Medulla oblongata (tissue), 1 donor: ENCODE measurements at regions not wholly inside any gene's neighbourhood (a gene's known extent, or its start where the extent isn't known, plus 50 kb on each side); places are given as distances from the start of the nearest gene placed in this dataset.

Experiments used
- DNase-seq: peaks from one replicate; pipeline ENCODE4 v3.0.0-alpha.2; 2015; ENCODE audit errors: extremely low spot score

GRCh38 chr12:75725521-75726111 is 214.2 kb upstream of the KRR1 start:
- peak; percentile 15 for DNase-seq

- peak; percentile 32 for DNase-seq
Measured at GRCh38 chr12:75724928-75725312, 213.5 kb upstream of the KRR1 start.

- DNase-seq = no peak
Measured at GRCh38 chr12:75724307-75724927, 213.0 kb upstream of the KRR1 start.

- DNase-seq = peak; percentile 95
Measured at GRCh38 chr12:75722714-75723200, 211.3 kb upstream of the KRR1 start.

DNA sequence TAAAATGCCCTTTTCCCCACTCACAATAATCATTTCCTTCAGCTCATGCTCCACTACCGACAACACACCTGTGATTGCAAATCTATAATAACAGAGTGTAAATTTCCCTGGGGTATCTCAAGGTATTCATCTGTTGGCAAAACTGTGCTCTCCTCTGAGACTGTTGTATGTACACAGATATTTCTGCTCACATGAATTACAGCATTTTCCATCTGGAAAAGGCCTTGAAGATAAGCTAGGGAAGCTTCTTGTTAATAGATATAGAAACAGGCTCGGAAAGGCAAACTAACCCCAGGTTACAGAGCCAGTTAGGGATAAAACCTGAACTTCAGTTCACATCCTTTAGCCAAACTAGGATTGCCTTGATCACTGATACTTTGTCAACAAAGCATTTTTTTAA is 210.4 kb upstream of the KRR1 start:
- DNase-seq = peak; percentile 16

DNA sequence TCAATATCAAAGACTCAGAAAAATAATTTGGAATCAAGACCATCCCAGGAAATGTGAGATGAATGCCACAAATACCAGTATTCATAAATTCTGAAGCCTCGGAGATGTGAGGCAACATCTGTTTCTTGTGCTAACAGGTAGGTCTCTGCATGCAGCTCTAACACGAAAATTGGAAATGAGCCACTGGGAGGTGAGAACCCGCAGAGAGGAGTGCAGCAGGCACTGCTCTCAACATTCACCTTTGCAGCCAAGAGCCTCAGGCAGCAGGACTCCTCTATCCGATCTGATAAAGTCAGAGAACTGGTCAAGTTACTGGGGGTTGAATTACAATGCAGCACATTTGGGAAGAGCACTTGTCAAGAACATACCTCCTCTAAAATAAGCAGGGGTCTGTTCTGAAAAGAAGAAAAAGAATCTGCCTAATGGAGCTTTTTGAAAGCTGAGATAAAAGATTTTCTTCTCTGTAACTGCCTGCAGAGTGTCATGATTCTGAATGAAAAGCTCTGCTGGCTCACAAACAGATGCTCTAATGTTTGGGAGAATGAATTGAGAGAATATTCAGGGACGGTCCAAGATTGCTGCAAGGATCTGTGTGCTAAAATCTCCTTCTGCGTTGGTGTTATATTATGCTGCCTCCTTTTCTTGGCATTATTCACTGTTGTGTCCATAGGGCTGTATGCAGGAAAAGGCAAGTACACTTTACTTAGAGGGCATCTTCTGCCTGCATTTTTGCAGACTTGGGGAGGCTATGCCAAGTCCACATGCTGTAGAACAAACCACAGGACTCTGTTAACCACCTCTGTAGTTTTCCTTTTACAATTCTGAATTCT is 209.6 kb upstream of the KRR1 start:
- DNase-seq = peak; percentile 59

DNA sequence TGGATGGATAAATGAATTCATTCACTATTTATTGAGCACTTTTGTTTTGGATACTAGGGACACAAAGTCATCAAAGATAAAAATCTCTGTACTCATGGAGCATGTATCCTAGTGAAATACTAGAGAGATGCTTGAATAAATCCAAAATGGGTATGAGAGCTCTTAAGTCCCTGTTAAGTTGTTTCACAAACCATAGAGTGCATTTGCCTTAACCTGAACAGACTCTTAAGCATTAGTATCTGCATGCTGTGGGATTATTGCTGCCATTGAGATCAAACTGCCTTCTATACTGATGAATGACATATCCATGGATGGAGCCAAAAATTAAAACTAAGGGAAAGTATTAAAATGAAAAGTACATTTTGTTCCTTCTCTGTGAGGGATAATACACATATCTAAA is 206.5 kb upstream of the KRR1 start:
- DNase-seq = no peak

- no peak for DNase-seq
Measured at GRCh38 chr12:75716291-75717025, 205.0 kb upstream of the KRR1 start.

DNA sequence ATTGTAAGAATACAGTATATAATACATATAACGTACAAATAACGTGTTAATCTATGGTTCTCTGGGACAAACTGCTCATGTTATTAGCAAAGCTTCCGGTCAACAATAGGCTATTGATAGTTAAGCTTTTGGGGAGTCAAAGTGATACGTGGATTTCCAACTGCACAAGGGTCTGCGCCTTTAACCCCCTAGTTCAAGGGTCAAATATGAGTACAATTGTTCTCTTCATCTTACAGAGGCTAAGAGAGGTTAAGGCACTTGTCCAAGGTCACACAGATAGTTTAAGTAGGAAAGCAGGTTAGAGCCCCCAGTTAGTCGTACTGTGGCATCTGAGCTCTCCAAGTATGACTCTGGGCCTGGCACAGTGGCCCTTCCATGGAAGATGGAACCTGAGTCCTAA is 204.3 kb upstream of the KRR1 start:
- no peak for DNase-seq

GRCh38 chr12:75715323-75715644 is 203.9 kb upstream of the KRR1 start:
- DNase-seq = no peak

GRCh38 chr12:75714462-75715322 is 203.3 kb upstream of the KRR1 start:
- no peak for DNase-seq

DNA sequence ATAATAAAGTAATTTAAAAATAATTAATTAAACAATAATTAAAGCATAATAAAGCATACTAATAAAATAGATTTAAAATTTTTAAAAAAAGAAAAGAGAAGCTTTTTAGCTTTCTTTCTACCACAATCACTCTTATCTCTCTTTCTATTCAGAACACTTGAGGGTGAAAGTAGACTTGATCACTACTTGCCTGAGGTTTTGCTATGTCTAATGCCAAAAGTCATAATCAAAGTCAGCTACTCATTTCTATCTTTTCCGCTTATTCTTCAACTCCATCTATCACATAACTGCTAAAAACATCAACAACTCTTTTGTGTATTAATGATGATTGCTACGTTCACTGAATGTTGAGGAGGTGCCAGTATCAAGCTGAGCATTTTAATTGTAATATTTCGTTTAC is 202.0 kb upstream of the KRR1 start:
- no peak for DNase-seq

- DNase-seq = no peak
Measured at GRCh38 chr12:75712223-75712622, 200.8 kb upstream of the KRR1 start.

GRCh38 chr12:75711271-75711670 is 199.9 kb upstream of the KRR1 start:
- no peak for DNase-seq

GRCh38 chr12:75710361-75711069 is 199.1 kb upstream of the KRR1 start:
- DNase-seq = no peak

DNA sequence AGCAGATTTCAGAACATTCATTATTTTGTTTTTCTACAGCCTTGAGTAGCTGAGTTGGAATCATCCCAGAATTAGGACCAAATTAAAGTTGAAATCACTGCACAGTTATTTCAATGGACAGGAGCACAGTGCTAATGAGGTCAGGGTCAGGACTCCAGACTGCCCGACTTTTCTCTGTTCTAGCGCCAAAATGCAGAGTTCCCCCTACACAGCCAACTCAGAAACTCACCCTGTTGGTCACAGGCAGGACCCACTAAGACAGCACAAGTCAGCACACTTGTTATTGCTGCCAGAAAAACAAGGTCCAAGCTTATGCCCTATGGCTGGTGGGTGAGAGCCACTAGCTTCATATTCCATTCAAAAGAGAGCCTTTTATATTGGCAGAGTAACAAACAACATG is 198.1 kb upstream of the KRR1 start:
- no peak for DNase-seq

DNA sequence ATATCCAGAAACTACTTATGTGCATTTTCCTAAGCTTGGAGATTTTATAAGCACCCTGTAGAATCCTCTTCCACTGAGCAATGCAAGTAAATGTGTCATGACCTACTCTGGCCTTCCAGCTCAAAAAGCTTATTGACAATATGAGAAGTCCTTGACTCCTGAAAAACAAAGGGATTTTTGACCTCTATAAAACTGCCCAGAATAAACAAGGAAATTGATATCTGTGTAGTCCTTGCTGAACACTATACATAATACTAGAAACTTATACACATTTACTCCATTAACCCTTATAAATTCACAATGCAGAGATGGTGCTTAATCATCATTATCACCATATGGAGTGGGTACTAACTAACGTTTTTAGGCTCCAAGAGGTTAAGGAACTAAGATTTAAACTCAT is 197.4 kb upstream of the KRR1 start:
- DNase-seq = no peak

DNA sequence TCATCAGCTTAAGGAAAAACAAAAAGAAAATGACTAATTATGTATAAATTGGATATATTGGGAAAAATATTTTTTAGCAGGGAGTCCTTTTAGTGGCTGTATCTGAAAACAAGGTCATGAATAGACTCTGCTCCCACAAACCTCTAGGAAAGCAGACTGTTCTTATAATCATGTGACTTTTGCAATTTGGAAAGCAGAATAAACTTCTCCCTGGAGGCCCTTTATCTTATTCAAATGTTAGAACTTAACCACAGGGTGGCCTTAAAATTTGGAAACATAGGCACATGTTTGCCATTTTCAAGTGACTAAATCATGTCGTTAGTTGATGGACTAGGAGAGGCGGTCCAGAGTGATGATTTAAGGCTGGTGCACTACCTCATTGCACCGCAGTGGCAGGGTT is 196.6 kb upstream of the KRR1 start:
- no peak for DNase-seq

DNA sequence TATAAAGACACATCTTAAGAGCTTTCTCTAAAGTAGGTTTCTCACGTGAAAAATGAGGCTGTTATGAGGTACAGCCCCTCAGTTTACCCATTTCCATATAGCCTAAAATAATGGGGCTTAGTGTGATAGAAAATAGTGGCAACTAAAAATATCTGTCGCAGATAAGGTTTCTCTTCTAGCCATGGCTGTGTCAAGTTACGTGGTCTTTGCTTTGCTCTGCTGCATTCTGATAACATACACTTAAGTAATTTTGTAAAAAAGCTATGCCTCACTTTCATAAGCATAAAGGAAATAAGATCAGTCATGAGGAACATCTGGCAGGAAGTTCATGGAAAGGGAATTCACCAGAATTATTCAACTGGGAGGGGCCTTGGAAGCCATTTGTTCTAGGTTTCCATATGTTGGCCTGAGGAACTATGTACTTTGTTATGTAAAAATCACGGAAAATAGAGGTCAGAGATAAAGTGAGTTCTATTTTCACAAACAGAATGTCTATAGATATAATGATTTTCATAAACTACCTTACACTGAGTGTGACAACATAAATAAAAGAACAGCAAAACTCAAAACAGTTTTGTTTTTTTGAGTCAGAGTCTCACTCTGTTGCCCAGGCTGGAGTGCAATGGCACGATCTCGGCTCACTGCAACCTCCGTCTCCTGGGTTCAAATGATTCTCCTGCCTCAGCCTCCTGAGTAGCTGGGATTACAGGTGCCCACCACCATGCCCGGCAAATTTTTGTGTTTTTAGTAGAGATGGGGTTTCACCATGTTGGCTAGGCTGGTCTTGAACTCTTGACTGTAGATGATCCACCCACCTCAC is 195.6 kb upstream of the KRR1 start:
- no peak for DNase-seq
